Inflammatory macrophage treated with lipopolysaccharide for 1 hour (primary cell): ENCODE measurements at regions not wholly inside any gene's neighbourhood (a gene's known extent, or its start where the extent isn't known, plus 50 kb on each side); places are given as distances from the start of the nearest gene placed in this dataset.
"Not testable (repeated sequence)": the region's sequence is repeated elsewhere in the genome, so short reads cannot be mapped to it uniquely, and the experiment has no call there.

Experiments used
- DNase-seq, 2 donors: peaks; one replicate each; pipeline ENCODE4 v3.0.0-alpha.2; 2020 to 2022

DNA sequence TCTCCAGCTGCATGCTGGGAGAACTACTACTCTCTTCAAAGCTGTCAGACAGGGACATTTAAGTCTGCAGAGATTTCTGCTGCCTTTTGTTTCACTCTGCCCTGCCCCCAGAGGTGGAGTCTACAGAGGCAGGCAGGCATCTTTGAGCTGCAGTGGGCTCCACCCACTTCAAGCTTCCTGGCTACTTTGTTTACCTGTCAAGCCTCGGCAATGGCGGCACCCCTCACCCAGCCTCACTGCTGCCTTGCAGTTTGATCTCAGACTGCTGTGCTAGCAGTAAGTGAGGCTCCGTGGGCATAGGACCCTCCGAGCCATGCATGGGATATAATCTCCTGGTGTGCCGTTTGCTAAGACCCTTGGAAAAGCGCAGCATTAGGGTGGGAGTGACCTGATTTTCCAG lies 61.7 kb downstream of the DMRTA1 start:
- not testable (repeated sequence) for DNase-seq

DNA sequence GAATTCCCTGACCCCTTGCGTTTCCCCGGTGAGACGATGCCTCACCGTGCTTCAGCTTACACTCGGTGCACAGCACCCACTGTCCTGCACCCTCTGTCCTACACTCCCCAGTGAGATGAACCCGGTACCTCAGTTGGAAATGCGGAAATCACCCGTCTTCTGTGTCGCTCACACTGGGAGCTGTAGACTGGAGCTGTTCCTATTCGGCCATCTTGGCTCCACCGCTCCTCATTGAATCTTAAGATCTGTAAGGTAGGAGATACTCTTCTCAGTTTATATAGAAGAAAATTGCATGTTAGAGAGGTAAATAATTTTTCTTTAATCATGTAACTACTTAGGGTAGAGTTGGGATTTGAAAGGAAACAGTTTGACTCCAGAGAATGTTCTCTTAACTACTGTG lies 62.2 kb downstream of the DMRTA1 start:
- DNase-seq, result no peak

DNA sequence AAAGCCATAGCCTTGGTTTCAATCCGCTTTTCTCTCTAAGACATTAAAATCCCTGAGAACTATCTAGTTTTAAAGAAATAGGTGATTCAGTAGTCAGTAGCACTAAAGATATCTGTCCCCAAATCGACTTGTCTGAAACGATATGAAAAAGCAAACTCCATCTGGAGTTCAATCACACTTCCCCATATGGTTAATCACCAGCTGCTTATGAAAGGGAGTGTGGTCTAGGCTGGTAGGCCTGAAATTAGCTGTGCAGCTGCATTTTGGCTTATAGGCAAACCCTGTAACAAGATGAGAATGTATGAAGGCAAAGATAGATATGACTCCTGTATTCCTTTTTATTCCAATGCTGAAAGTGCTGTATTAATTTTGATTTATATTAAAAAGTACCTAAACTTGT lies 65.9 kb downstream of the DMRTA1 start:
- DNase-seq, result no peak

DNA sequence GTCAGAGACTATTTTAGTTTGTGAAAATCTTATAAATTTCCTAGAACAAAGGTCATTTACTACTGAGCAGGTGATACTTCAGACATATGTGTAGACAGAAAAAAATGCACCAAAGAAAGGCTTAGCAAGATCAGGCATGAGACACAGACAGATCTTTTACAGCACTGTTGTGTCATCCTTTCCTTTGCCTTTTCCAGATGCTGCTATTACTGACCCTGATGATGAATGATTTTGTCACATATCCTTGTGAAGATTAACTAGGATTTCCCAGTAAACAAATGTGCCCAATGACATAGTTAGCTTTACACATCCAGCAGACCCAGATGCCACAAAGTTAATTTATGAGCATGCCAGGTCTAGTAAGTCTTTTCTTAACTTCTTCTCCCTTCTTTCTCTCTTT lies 68.2 kb downstream of the DMRTA1 start:
- no peak for DNase-seq

DNA sequence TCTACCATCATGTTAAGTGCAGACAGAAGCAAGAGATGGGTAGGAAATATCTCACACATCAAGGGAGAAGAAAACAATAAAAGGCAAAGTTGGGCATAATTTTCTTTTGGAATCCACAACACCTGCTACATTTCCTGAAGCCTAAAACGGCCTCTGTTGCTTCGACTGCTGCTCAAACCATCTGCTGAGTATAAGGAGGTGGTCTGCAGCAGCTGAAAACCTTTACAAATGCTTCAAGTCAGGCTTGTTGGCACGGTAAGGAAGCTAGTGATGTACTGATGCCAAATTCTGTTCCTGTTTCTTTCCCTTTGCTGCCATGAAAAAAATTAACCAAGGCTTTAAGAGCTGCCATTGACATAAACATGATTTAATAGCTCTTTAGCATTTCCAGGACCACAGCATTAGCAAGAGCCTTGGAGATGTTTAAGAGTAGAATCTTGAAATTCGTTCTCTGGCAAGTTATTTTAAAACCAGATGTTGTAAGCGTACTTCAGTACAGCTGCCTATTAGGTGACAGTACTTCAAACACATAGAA lies 75.6 kb downstream of the DMRTA1 start:
- no peak for DNase-seq

DNA sequence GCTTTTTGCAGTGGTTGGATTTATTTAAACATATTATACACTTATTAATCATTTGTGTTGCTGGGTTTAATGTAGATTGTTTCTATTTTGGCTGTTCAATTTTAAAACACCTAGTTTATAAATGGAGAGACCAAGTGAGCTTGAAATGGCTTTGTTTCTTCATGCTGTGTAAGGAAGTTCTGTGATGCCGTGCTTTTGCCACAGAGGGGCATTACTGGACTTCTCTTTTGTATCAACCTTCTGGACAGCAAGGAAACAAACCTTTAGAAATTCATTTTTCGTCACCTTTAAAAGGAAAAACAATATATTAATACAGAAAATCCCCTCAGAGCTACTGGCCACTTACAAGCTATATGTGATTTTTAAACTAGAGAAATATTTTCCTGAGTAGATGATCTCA lies 81.9 kb downstream of the DMRTA1 start:
- no peak for DNase-seq

DNA sequence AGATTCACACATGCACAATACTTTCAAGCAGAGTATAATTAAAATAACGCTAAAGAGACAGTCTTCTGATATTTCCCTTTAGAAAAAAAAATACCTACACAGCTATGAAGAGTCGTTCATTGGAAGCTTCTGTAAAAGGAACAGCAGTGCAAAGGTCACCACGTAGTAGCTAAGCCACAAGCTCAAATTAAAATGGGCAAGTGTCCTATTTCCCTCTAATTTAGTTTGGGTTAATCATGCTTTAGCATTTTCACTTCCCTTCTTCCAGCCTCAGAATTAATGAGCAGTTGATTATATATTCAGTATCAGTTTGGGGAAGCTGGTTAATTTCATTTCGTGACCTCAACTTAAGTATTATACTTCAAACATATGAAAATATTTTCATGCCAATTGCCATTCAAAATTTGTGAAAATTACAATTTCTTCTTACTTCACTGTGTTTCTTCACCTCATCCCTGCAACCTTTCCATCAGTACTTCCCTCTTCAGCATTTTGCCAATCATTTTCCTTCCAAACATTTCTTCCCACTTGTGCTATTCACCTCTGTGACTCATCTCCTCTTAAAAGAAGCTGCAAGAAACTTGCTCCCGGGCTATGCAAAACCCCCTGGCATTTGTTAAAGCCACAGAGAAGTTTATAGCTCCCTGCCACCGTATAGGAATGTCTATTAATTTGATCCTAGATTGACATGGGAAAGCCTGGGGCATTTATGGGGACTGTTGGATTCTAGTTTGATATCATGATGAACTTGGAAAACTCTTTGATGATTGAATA lies 83.0 kb downstream of the DMRTA1 start:
- DNase-seq, result no peak

DNA sequence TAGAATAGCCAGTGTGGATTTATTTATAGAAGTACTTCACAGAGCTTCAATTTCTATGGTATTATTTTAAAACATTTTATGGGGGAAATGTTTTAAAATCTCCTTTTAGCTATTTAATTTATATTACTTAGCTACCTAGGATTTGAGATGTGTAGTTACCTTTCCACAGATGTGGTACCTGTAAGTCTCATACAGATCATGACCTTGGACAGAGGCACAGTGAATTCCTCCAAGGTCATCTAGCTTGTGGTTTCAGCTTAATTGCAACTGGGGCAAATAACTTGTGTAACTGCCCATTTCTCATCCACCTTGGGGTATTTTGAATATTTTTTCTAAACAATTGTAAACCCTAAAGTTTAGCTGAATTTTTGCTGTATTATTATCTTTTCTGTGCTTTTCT lies 89.2 kb downstream of the DMRTA1 start:
- DNase-seq, result no peak

DNA sequence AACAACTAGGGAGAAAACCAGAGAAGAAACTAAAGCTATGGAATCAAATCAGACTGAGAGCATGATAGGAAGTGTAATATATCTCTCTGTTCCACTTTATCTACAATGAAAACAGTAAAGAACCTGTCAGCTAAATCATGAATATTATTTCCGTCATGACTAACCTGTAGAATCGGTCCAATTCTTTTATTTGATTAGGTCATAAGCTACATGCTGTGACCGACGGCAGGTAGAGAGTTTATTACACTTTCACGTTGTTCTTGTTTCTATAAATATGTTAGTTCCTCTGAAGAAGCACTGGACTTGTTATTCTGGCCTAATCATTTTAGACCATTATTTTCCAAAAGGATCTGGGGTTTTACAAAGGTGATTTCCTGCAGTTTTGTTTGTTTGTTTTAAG lies 91.1 kb downstream of the DMRTA1 start:
- DNase-seq, result no peak

DNA sequence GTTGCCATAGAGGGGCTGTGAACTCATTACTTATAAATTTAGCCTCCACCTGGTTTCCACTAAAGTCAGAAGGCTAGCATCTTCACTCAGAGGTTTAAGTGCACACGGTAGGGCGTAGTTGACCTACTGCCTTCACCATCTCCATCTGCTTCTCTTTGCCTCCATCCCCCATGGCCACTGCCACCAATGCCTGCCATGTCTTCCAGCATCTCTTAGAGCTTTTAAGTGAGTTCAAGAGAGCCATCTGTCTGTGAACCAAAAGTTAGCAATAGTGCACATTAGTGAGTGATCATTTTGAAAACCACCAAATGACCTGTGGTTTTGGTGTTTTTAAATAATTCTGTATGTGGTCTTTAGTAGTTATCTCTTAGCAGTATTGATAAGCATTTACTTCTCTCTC lies 102.0 kb downstream of the DMRTA1 start:
- no peak for DNase-seq

DNA sequence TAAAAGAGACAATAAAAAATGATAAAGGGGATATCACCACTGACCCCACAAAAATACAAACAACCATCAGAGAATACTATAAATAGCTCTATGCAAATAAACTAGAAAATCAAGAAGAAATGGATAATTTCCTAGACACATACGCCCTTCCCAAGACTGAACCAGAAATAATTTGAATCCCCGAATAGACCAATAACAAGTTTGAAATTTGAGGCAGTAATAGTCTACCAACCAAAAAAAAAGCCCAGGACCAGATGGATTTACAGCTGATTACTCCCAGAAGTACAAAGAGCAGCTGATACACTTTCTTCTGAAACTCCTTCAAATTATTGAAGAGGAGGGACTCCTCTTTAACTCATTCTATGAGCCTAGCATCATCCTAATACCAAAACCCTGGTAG lies 128.1 kb downstream of the DMRTA1 start:
- no peak for DNase-seq

DNA sequence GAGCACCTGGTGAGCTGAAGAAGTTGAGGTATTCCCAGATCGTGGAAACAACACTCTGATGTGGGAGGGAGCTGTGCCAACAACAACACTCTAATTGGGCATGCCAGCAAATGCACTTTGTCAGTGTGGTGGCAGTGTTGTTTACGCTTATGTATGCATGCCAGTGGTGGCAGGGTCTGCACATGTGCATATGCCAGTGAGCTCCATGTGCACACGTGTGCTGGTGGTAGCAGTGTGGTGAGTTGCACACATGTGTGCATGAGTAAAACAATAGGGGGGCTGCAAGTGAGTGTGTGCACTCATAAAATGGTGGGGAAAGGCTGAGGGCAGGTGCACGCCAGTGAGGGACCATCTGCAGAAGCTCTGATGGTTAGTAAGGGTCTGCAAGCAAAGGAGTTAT lies 134.2 kb downstream of the DMRTA1 start:
- no peak for DNase-seq

DNA sequence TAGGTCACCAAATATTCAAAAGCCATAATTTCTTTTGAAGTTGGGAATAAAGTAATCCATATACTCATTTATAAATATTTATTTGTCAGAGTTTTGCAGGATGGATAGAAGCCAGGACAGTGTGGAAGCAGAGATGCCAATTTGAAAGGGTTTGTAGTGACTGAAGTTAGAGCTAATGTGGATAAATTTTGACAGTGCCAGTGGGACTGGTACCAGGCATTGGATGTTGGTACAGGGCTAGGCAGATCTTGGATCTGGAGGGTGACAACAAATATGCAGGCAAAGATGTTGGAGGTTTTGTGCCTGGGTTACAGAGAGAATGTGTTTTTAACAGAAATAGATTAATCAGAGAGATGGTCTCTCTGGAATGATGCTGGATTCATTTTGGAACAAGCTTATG lies 135.6 kb downstream of the DMRTA1 start:
- no peak for DNase-seq

DNA sequence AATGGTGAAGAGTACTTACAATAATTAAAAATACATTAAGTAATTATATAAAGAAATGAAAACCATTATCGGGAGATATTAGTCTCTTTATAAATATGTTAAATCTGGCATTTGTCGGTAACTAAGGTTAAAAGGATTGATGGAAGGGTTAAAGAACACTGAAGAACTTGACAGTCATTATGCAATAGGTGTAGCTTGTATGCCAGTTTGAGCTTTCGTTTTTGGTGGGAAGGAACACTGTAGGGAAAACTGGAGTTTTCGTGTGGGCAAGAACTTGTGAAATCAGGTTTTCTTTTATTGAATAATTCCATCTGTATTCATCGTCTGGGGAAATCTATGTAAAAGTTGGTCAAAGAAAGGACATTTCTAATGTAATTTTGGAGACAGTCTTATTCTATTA lies 142.3 kb downstream of the DMRTA1 start:
- DNase-seq, result no peak

DNA sequence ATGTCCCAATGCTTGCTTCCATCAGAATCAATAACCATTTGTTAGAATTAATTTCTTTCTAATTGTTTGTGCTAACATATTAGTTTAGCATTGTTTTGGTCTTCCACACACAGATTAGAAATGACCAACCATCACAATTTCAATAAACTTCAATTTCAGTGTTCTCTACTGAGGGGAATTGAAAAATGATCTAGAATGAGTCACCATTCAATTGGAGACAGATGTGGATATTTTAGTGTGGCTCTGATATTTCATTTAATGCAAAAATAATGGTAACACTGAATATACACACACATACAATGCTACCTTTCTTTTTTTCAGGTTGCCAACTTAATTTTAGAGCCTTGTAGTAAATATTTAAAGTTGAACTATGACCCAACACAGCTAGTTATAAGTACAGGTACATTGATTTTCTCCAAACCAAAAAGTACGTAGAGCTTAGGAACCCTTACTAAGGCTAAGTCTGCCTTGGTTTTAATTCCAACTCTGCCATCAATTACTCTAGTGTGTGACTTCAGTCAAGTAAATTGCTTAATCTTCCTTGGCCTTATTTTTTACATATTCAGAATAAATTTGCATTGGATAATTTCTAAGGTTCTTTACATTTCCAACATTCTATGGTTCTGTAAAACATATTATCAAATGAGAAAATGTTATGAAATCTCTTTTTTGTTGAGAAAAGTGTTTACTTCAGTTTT lies 143.9 kb downstream of the DMRTA1 start:
- no peak for DNase-seq

DNA sequence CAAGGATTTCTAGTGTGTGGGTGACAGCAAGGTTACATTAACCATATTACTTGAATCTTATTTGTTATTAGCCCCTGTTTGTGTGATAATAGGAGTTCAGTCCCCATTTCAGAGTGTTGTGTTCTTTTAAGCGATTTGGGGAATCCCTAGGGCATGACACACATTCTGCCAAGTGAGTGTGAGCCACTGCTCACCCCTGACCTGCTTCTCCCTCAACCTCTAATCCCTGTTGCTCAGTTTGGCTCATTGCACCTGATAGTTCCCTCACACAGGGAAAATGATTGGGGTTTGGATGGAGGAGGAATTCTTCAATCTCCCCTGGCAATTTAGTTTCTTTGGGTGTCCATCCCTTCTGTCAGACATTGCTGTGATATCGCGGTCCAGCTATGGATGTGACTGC lies 149.2 kb downstream of the DMRTA1 start:
- no peak for DNase-seq

DNA sequence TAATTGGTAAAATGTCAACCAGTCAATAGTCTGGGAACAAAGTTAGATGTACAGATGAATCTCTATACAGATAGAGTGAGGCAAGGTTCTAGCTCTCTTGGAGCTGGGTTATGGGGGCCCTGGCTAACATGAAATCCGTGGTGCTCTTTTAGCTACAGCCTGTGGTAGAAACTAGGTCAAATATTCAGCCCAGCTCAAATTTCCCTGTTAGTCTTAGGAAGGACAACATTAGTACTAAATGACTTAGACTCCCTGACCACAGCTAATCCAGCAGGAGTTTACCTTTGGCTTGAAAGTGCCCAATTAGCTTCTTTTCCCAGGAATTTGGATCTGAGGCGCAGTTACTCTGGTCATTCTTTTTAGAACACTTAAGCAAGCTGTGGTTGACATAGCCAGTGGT lies 170.5 kb downstream of the DMRTA1 start:
- no peak for DNase-seq

DNA sequence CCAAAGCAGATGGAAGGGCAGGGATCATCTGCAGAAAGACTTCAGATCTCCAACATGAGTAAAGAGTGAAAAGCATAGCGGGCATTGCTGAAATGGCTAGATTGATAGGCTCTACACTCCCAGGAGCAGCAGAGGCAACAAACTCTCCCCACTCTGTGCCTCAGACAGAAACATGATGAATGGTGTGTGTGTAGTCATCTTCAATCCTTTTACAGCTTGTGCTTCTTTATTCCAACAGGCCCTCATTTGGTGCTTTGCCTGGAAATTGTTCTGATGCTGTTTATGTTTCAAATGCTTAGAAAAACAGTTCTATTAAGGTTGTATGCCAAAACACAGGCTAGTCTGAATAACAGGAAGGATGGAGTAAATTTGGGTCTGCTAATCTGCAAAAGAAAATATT lies 176.2 kb downstream of the DMRTA1 start:
- DNase-seq, result no peak

DNA sequence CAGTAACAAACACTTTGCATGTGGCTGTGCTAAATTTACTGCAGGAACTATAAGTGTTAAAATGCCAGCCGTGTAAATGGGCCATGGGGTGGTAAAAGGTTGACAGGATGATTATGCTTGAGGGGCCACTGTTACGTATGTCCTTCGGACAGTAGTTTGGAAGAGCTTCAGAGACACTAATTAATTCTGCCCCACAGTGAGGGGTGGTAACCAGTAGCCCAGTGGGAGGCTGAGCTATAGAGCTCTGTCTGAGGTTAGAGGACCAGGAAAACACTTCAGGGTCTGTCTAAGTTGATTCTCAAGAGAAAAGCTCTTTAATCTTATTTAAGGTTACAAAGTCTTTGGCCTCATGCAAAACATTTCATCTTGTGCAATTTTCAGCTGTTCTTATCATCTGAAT lies 176.6 kb downstream of the DMRTA1 start:
- no peak for DNase-seq

DNA sequence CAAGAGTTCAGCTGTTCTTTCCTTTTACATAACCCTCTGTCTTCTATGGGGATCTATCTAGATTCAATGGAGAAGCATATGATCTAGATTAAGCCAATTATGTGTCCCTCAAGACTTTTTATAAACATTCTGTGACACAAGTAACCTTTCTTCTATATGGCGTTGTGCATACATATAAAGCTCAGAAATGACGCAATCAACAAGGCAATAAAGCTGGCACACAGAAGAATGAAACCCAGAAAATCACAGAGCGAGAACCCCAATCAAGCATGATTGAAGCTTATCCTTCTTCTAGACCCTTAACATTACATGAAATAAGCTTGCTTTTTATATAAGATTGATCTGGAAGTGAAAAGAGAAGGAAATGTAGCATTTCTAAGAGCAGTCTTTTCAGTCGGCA lies 178.9 kb downstream of the DMRTA1 start:
- DNase-seq, result no peak

DNA sequence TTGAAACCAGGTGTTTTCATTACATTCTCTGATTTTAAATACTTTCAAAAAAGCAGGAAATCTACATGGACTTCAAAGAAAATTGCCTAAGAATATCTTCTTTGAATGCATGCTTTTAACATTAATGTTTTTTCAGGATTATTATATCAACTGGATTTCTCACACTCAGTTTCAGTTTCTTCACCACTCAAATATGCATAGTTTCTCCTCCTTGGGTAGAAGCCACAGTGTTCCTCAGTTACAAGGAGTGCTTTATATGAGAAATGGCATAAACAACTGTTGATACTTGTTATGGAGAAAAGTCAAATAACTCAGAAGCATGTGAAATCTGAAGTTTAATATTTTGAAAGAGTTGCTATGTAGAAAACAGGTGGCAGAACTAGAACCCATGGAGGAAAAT lies 196.9 kb downstream of the DMRTA1 start:
- no peak for DNase-seq

DNA sequence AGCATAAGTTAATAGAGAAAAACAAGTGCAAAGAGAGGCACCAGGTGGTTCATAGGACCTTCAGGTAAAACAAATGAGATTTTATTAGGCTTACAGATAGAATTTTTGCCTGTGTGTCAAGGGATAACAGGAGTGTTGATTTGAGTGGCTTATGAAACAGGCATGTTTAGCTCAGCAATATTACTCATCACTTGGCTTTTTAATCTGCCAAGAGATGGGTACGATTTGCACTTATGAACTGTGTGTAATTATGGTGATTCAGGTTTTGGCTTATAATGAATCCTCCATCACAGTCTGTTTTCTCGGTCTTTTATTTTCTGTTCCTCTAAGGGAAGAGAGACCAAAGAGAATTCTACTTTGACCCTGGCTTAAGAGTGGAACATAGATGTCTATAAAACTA lies 199.3 kb downstream of the DMRTA1 start:
- DNase-seq, result no peak

DNA sequence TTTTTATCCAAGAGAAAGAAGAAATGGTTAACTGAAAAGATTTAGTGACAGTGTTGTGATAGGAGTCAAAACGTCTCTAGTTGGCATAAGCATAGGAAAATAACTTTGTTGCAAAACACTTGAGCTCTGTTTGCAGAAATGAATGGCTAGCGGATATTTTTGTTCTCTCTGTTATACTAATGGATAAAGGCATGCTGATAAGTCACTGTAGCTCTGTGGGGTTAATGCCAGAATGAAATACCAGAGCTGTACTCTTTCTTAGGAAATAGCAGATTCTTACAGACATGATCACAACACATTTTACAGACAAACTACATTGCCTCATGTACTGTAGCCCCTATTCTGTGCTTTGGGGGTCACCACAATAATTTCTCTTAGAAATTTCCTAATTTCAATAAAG lies 202.8 kb downstream of the DMRTA1 start:
- DNase-seq, result no peak

DNA sequence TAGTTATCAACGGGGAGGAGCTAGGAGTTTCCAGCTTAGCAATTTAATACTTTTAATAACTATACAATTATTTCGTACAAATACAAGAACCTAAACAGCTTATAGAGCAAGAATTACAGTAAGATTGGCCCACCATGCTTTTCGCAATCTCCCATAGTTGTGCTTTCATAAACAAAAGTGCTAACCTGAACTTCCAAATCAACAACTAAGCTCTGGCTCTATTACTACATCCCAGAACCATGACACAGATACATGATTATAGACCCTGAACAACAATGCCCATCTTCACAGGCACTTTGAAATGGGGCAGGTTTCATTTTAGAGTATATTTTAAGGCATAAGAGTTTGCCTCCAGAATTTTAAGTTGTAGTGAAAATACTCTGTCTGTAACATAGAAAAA lies 203.5 kb downstream of the DMRTA1 start:
- no peak for DNase-seq

DNA sequence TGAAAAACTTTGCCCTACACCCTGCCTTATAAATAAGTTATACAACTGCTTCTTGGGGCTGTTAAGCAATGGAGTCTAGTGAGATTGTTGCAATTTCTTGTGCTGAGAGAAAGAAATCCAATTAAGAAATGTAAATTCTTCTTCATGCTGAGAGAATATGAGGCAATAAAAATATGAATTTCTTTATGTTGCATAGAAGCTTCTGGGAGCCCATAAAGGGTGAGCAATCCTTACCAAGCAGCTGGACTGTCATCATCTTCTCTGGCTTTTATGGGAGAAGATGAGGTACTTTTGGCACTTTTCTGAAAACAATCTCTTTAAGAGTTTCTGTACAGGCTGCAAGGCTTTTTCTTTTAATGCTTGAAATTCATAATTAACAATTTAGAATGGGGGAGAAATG lies 204.3 kb downstream of the DMRTA1 start:
- no peak for DNase-seq
